ENCODE measurements at regions not wholly inside any gene's neighbourhood (a gene's known extent, or its start where the extent isn't known, plus 50 kb on each side); places are given as distances from the start of the nearest gene placed in this dataset.

DNA sequence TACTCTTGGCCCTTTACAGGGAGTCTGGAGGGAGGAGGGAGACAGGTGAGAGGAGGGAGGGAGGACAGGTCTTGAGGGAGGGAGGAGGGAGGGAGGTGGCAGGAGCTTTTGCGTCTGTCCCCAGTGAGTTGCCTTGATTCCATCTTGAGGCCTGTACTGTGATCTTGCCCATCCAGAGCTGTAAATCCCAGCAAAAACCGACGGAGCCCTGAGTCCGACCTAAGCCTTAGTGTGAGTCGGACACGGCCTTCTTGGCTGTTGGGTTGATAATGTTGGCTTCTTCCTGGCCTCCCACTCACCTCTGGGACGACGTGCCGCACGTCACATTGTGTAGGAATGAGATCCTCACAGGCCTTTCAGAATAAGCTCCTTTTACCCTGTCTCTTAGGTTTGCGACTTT, 72.5 kb downstream of the RGS12 start:
- no peaks in the 10 kb centered on the region for H3K9me2 ChIP-seq (ENCODE audit: insufficient read depth, low read length)
- H3F3A ChIP-seq (ENCODE audit: insufficient read depth, low read length, poor library complexity, severe bottlenecking) = no peaks in the 10 kb centered on the region
- no peak overlapping the region for H3K27ac ChIP-seq (ENCODE audit: low read length)
- TF ChIP-seq REST (IDR thresholded peaks at IDR 0.05; ENCODE audit: borderline replicate concordance) = no peak
- no peak for TF ChIP-seq POLR2AphosphoS5 (IDR thresholded peaks at IDR 0.05)
- TF ChIP-seq RAD21 (conservative IDR thresholded peaks at IDR 0.05) = no peak
- TF ChIP-seq EP300 (conservative IDR thresholded peaks at IDR 0.05; ENCODE audit: poor library complexity, severe bottlenecking) = no peak
- TF ChIP-seq TAF1 (IDR thresholded peaks at IDR 0.05; ENCODE audit: low read depth) = no peak
- TF ChIP-seq SMC3 (conservative IDR thresholded peaks at IDR 0.05; ENCODE audit: poor library complexity) = no peak
- TF ChIP-seq MXI1 (conservative IDR thresholded peaks at IDR 0.05; ENCODE audit: poor library complexity, severe bottlenecking) = no peak
- no peak for TF ChIP-seq CTCF (IDR thresholded peaks at IDR 0.05; ENCODE audit: poor library complexity, severe bottlenecking)
- no peak for TF ChIP-seq EZH2 (IDR thresholded peaks at IDR 0.05; ENCODE audit: borderline replicate concordance, insufficient read depth, low read length, poor library complexity, severe bottlenecking)
- no peaks in the 10 kb centered on the region for H3K36me3 ChIP-seq (ENCODE audit: insufficient read depth, low read length)
- no peak overlapping the region for H2AFZ ChIP-seq (ENCODE audit: low read depth, low read length)
- peaks cover 11% of the 10 kb centered on the region for H3K79me2 ChIP-seq (replicated peaks; ENCODE audit: insufficient read depth, low read length)
- H4K20me1 ChIP-seq (ENCODE audit: insufficient read depth) = no peaks in the 10 kb centered on the region
- H3K4me3 ChIP-seq (ENCODE audit: low read length) = no peak overlapping the region
- H3K9ac ChIP-seq (ENCODE audit: low read length) = no peak overlapping the region
- no peaks in the 10 kb centered on the region for H3K9me3 ChIP-seq (ENCODE audit: low read length)
- H3K4me2 ChIP-seq (ENCODE audit: low read length) = no peak overlapping the region
- H3K27me3 ChIP-seq (ENCODE audit: insufficient read depth, low read depth, low read length) = no peaks in the 10 kb centered on the region

- Histone ChIP-seq H3K9ac (ENCODE audit: low read length) (no peak overlapping the region), H3K4me2 (ENCODE audit: low read length) (no peak overlapping the region), H3K9me3 (ENCODE audit: low read length) (no peaks in the 10 kb centered on the region), H2AFZ (ENCODE audit: low read depth, low read length) (no peak overlapping the region), H3K27me3 (ENCODE audit: insufficient read depth, low read depth, low read length) (no peaks in the 10 kb centered on the region), H3K36me3 (ENCODE audit: insufficient read depth, low read length) (no peaks in the 10 kb centered on the region), H3K9me2 (ENCODE audit: insufficient read depth, low read length) (no peaks in the 10 kb centered on the region), H3K4me3 (ENCODE audit: low read length) (no peak overlapping the region), H3F3A (ENCODE audit: insufficient read depth, low read length, poor library complexity, severe bottlenecking) (no peaks in the 10 kb centered on the region), H3K27ac (ENCODE audit: low read length) (no peak overlapping the region), H3K79me2 (replicated peaks; ENCODE audit: insufficient read depth, low read length) (peaks cover 3% of the 10 kb centered on the region), H4K20me1 (ENCODE audit: insufficient read depth) (no peaks in the 10 kb centered on the region)
- no peak for TF ChIP-seq REST (IDR thresholded peaks at IDR 0.05; ENCODE audit: borderline replicate concordance)
- TF ChIP-seq EP300 (conservative IDR thresholded peaks at IDR 0.05; ENCODE audit: poor library complexity, severe bottlenecking) = no peak
- no peak for TF ChIP-seq CTCF (IDR thresholded peaks at IDR 0.05; ENCODE audit: poor library complexity, severe bottlenecking)
- TF ChIP-seq MXI1 (conservative IDR thresholded peaks at IDR 0.05; ENCODE audit: poor library complexity, severe bottlenecking) = no peak
- TF ChIP-seq RAD21 (conservative IDR thresholded peaks at IDR 0.05) = no peak
These were observed 73.3 kb downstream of the RGS12 start for GRCh38 chr4:3365871-3366842.

Measured in neural cell (in vitro differentiated cells).